Lower leg skin (tissue), 3 donors: ENCODE measurements at regions not wholly inside any gene's neighbourhood (a gene's known extent, or its start where the extent isn't known, plus 50 kb on each side); places are given as distances from the start of the nearest gene placed in this dataset.

Experiments used
- POLR2A ChIP-seq, 2 donors: fragments of 450-650 bp; IDR thresholded peaks; one replicate each; pipeline ENCODE4 v1.6.1; 2016 to 2017; ENCODE audit warnings: antibody characterized with exemption in 2 of 2, mild to moderate bottlenecking in 1 of 2, moderate library complexity in 1 of 2
- TF ChIP-seq, protein P1 (sequence below), 3 donors: fragments of 450-650 bp; IDR thresholded peaks; one replicate each; pipeline ENCODE4 v1.5.1; 2016; ENCODE audit warnings: antibody characterized with exemption in 3 of 3, mild to moderate bottlenecking in 3 of 3, moderate library complexity in 2 of 3

DNA sequence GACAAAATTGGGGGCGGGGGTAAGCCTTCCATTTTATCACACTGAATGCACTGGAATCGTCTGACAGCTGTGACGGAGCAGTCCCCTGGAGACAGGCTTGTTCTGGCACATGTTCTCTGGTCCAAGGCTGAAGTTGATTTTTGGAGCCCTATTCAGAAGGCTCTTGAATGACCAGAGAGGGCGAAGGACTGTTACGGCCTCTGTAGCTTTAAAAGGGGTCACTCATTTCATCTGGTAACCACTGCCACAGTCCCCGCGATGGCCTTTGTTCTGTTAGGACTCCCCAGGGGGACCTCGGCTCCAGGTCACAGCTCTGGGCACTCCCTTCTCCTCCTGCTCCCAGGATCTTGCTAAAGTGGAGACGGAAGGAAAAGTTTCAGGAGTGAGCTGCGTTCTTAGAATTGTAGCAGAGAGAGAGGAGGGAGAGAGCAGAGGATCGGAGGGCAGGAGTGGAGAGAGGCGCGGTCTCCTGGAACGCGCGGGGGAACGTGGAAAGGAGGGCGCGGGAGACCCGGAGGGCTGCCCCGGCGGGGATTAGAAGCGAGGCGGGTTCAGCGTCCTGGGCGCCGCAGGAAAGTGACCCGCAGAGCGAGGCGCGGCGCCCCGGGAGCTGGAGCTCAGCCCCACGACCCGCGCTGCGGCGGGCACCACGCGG lies 134.3 kb upstream of the MYO16 start:
- TF ChIP-seq, protein P1, sequence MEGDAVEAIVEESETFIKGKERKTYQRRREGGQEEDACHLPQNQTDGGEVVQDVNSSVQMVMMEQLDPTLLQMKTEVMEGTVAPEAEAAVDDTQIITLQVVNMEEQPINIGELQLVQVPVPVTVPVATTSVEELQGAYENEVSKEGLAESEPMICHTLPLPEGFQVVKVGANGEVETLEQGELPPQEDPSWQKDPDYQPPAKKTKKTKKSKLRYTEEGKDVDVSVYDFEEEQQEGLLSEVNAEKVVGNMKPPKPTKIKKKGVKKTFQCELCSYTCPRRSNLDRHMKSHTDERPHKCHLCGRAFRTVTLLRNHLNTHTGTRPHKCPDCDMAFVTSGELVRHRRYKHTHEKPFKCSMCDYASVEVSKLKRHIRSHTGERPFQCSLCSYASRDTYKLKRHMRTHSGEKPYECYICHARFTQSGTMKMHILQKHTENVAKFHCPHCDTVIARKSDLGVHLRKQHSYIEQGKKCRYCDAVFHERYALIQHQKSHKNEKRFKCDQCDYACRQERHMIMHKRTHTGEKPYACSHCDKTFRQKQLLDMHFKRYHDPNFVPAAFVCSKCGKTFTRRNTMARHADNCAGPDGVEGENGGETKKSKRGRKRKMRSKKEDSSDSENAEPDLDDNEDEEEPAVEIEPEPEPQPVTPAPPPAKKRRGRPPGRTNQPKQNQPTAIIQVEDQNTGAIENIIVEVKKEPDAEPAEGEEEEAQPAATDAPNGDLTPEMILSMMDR (IDR thresholded peaks at IDR 0.05), result no peak
- TF ChIP-seq POLR2A (IDR thresholded peaks at IDR 0.05), result no peak
